CD4-positive, CD25-positive, alpha-beta regulatory T cell (primary cell): ENCODE measurements at regions not wholly inside any gene's neighbourhood (a gene's known extent, or its start where the extent isn't known, plus 50 kb on each side); places are given as distances from the start of the nearest gene placed in this dataset.
"Not testable (repeated sequence)": the region's sequence is repeated elsewhere in the genome, so short reads cannot be mapped to it uniquely, and the experiment has no call there.

Source experiments
- ATAC-seq, 2 donors: fragments of 150-1000 bp; cut with Tn5 transposase; one replicate each; pipeline ENCODE4 v1.10.0; 2021; ENCODE audit warnings: low read depth in 2 of 2, moderate number of reproducible peaks in 2 of 2, moderate library complexity in 1 of 2
- DNase-seq, 3 donors: peaks; one replicate each; pipeline versions ENCODE4 v3.0.0 to v3.0.0-alpha.2; 2012 to 2022; ENCODE audit warnings: mixed read lengths in 1 of 3
- H3K27ac ChIP-seq: one replicate; pipeline ENCODE4 v1.7.0; 2013; ENCODE audit warnings: mild to moderate bottlenecking, low read length; ENCODE audit not compliant: insufficient read depth, poor library complexity, severe bottlenecking
- H3K27me3 ChIP-seq: one replicate; pipeline ENCODE4 v1.7.0; 2013; ENCODE audit warnings: low read length; ENCODE audit not compliant: control insufficient read depth, insufficient read depth
- H3K36me3 ChIP-seq: one replicate; pipeline ENCODE4 v1.7.0; 2013; ENCODE audit warnings: mild to moderate bottlenecking, low read length, moderate library complexity; ENCODE audit not compliant: control insufficient read depth, insufficient read depth
- H3K4me1 ChIP-seq: 2 replicates; pipeline ENCODE4 v1.7.0; 2013; ENCODE audit warnings: mild to moderate bottlenecking, low read length; ENCODE audit not compliant: insufficient read depth, control insufficient read depth, poor library complexity, severe bottlenecking
- H3K4me3 ChIP-seq: one replicate; pipeline ENCODE4 v1.7.0; 2013; ENCODE audit warnings: low read depth, mild to moderate bottlenecking, low read length, moderate library complexity
- H3K9me3 ChIP-seq, 2 experiments: 1 replicate in 1 of 2; 2 replicates in 1 of 2; pipeline ENCODE4 v1.7.0; 2013; ENCODE audit warnings: low read length in 2 of 2, mild to moderate bottlenecking in 1 of 2, moderate library complexity in 1 of 2; ENCODE audit not compliant: control insufficient read depth in 2 of 2
- H3K27ac Mint-ChIP-seq, 3 donors: one replicate each; pipeline ENCODE4 v1.8.0; 2020 to 2022; ENCODE audit warnings: mild to moderate bottlenecking in 3 of 3, mixed read lengths in 3 of 3, moderate library complexity in 2 of 3
- H3K27me3 Mint-ChIP-seq: one replicate; pipeline ENCODE4 v1.8.0; 2022; ENCODE audit warnings: mild to moderate bottlenecking, mixed read lengths
- H3K36me3 Mint-ChIP-seq: one replicate; pipeline ENCODE4 v1.8.0; 2020; ENCODE audit warnings: mixed read lengths
- H3K4me1 Mint-ChIP-seq, 4 donors: one replicate each; pipeline ENCODE4 v1.8.0; 2020 to 2022; ENCODE audit warnings: mixed read lengths in 4 of 4, mild to moderate bottlenecking in 1 of 4
- H3K4me3 Mint-ChIP-seq, 4 donors: one replicate each; pipeline ENCODE4 v1.8.0; 2020 to 2022; ENCODE audit warnings: mild to moderate bottlenecking in 4 of 4, mixed read lengths in 4 of 4, moderate library complexity in 3 of 4
- H3K9me3 Mint-ChIP-seq, 7 donors: one replicate each; pipeline ENCODE4 v1.8.0; 2020 to 2022; ENCODE audit warnings: mixed read lengths in 7 of 7, mild to moderate bottlenecking in 3 of 7, moderate library complexity in 2 of 7

DNA sequence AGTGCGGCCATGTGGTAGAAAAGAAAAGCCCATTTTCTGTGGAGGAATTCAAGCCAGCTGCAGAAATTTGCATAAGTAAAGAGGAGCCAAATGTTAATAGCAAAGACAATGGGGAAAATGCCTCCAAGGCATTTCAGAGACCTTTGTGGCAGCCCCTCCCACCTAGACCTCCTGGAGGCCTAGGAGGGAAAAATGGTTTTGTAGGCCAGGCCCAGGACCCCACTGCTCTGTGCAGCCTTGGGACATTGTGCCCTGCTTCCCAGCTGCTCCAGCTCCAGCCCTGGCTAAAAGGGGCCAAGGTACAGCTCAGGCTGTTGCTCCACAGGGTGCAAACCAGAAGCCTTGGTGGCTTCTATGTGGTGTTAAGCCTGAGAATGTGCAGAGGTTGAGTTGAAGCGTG, 75.6 kb upstream of the MKI67 start:
- ATAC-seq, H3K4me3 ChIP-seq, H3K27me3 ChIP-seq, H3K27ac ChIP-seq, H3K9me3 ChIP-seq, H3K36me3 Mint-ChIP-seq, H3K4me1 Mint-ChIP-seq, H3K4me1 ChIP-seq, H3K4me3 Mint-ChIP-seq, H3K36me3 ChIP-seq, DNase-seq, H3K27ac Mint-ChIP-seq: not testable (repeated sequence)
- Mint-ChIP-seq H3K9me3 (peaks cover 0 to 27% (median 7%) of the 10 kb centered on the region in 7 donors), H3K27me3 (peaks cover 18% of the 10 kb centered on the region)

DNA sequence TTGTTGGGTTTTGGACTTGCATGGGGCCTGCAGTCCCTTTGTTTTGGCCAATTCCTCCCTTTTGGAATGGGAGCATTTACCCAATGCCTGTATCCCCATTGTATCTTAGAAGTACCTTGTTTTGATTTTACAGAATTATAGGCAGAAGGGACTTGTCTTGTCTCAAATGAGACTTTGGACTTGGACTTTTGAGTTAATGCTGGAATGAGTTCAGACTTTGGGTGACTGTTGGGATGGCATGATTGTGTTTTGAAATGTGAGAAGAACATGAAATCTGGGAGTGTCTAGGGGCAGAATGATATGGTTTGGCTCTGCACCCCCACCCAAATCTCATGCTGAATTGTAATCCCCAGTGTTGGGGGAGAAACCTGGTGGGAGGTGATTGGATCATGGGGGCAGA, 76.8 kb upstream of the MKI67 start:
- Mint-ChIP-seq H3K27me3 (peaks cover 18% of the 10 kb centered on the region), H3K9me3 (peaks cover 0 to 27% (median 7%) of the 10 kb centered on the region in 7 donors), H3K4me1 (no peaks in the 10 kb centered on the region), H3K36me3 (no peaks in the 10 kb centered on the region), H3K27ac (peak overlapping the region in 1 of 3 donors; percentile 7), H3K4me3 (no peak overlapping the region)
- Histone ChIP-seq H3K36me3 (no peaks in the 10 kb centered on the region), H3K4me3 (no peak overlapping the region), H3K4me1 (no peaks in the 10 kb centered on the region), H3K27me3 (no peaks in the 10 kb centered on the region), H3K9me3 (peaks cover 5 to 6% of the 10 kb centered on the region in 2 experiments), H3K27ac (no peak overlapping the region)
- no peak for ATAC-seq
- DNase-seq = no peak

DNA sequence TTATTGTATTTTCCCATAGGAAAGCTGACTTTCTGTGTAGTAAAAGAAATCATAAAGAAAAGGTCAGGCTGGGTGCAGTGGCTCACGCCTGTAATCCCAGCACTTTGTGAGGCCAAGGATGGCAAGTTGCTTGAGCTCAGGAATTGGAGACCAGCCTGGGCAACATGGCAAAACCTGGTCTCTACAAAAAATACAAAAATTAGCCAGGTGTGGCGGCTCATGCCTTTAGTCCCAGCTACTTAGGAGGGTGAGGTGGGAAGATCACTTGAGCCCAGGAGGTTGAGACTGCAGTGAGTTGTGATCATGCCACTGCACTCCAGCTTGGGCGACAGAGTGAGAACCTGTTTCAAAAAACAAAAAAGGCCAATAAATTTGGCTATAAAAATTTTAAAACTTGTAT, 79.4 kb upstream of the MKI67 start:
- not testable (repeated sequence) for H3K4me3 ChIP-seq, DNase-seq, H3K27ac ChIP-seq, H3K4me1 ChIP-seq, H3K36me3 ChIP-seq, H3K27ac Mint-ChIP-seq, H3K36me3 Mint-ChIP-seq, H3K9me3 ChIP-seq, ATAC-seq, H3K27me3 ChIP-seq, H3K4me1 Mint-ChIP-seq
- peaks cover 11% of the 10 kb centered on the region for H3K27me3 Mint-ChIP-seq
- peaks cover 0 to 26% (median 6%) of the 10 kb centered on the region in 7 donors for H3K9me3 Mint-ChIP-seq
- H3K4me3 Mint-ChIP-seq = peak overlapping the region in 1 of 4 donors; percentile 51

DNA sequence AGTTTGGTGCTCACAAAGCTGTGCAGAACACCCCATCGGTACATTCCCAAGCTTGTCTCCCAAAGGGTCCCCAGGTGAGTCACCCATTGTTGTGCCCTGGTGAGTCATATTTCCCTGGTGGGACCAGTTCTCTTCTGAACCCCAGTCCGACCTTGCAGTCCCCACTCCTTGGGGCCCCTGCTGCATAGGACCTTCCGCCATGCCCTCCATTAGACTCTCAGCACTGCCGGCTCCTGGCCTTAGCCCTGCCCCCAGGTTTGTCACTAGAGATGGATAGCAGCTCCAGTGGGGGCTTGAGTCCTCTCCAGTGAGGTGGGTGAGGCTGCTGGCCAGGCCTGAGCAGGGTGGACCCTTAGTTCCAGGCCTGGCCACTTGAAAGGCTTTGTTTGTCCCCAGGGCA, 80.5 kb upstream of the MKI67 start:
- Mint-ChIP-seq H3K27ac (no peak overlapping the region), H3K4me3 (no peak overlapping the region)

DNA sequence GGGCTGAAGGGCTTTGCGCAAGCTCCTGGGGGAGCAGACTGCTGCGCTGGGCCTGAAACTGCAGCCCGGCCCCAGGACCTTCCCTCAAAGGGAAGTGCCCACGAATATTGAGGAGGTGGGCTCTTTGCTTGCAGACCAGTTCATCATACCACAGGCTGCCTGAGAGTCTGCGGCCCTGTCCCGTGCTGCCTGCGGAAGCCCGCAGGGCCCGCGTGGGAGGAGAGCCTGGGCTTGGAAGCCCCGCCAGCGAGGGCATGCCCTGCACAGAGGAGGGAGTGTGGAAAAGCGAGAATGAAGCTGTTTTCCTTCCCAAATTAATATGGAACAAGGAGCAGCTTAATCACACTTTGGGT, 83.6 kb upstream of the MKI67 start:
- H3K27me3 ChIP-seq = no peaks in the 10 kb centered on the region
- Mint-ChIP-seq H3K4me1 (peaks cover 0 to 18% (median 8%) of the 10 kb centered on the region in 4 donors), H3K9me3 (no peaks in the 10 kb centered on the region), H3K27me3 (peaks cover 4% of the 10 kb centered on the region), H3K27ac (no peak overlapping the region), H3K4me3 (peak overlapping the region; percentile 81 to 89 (median 84)), H3K36me3 (no peaks in the 10 kb centered on the region)
- DNase-seq (no peak), ATAC-seq (no peak)
- peaks cover 16% of the 10 kb centered on the region for H3K4me1 ChIP-seq
- no peaks in the 10 kb centered on the region for H3K9me3 ChIP-seq
- no peaks in the 10 kb centered on the region for H3K36me3 ChIP-seq
- H3K4me3 ChIP-seq = peak overlapping the region; percentile 66
- H3K27ac ChIP-seq = no peak overlapping the region

More for the DNA sequence above, 80.5 kb upstream of the MKI67 start:
- peaks cover 0 to 11% (median 6%) of the 10 kb centered on the region in 4 donors for H3K4me1 Mint-ChIP-seq
- H3K27me3 ChIP-seq = no peaks in the 10 kb centered on the region
- H3K4me3 ChIP-seq = no peak overlapping the region
- ATAC-seq (no peak), DNase-seq (no peak)
- peaks cover 13% of the 10 kb centered on the region for H3K27me3 Mint-ChIP-seq
- no peak overlapping the region for H3K27ac ChIP-seq
- no peaks in the 10 kb centered on the region for H3K9me3 ChIP-seq
- H3K36me3 ChIP-seq = no peaks in the 10 kb centered on the region
- peaks cover 12% of the 10 kb centered on the region for H3K4me1 ChIP-seq
- H3K9me3 Mint-ChIP-seq = peaks cover 0 to 15% (median 0%) of the 10 kb centered on the region in 7 donors
- no peaks in the 10 kb centered on the region for H3K36me3 Mint-ChIP-seq

DNA sequence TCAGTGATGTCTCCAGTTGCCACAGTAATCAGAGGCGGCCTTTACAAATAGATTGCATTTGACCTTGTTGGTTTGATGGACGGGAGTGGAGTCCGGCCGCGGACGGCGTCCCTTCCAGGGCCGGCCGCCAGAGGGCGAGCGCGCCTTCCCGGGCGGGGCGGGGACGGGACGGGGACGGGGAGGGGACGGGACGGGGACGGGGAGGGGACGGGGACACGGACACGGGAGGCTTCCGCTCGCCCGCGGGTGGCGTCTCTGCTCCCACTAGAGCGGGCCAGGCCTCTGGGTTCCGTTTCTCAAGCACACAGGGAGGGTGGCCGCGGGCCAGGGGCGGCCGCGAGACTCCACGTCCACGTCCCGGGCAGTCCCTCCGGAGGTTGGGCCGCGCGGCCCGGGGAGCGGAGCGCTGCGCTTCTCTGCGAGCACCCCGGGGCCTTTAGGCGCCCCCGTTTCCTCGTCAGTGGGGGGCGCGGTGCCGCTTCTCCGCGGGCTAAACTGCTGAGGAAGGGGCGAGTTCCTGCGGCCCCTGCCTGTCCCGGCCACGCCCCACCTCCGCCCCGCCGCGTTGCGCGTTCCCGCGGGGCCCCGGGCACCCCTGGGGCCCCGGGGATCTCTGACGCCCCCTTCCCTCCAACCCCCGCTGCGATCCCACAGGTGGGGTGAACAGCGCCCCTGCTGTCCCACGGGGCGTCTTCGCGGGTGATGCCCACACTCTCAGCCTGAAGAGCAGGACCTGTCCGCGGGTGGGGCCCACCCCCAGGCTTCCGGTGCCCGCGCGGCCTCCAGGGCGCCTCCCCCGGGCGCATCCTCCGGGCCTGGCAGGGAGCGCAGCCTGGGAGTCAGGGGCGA, 84.2 kb upstream of the MKI67 start:
- H3K9me3 Mint-ChIP-seq = no peaks in the 10 kb centered on the region
- H3K27me3 Mint-ChIP-seq = peaks cover 4% of the 10 kb centered on the region
- no peaks in the 10 kb centered on the region for H3K27me3 ChIP-seq
- DNase-seq (peak; percentile 61 to 73 (median 65)), ATAC-seq (peak; percentile 71 to 75)
- peaks cover 0 to 18% (median 8%) of the 10 kb centered on the region in 4 donors for H3K4me1 Mint-ChIP-seq
- no peak overlapping the region for H3K27ac Mint-ChIP-seq
- H3K36me3 Mint-ChIP-seq = no peaks in the 10 kb centered on the region
- peak overlapping the region; percentile 71 for H3K27ac ChIP-seq
- H3K9me3 ChIP-seq = no peaks in the 10 kb centered on the region
- peak overlapping the region; percentile 66 for H3K4me3 ChIP-seq
- peaks cover 16% of the 10 kb centered on the region for H3K4me1 ChIP-seq
- H3K4me3 Mint-ChIP-seq = peak overlapping the region; percentile 81 to 89 (median 84)
- no peaks in the 10 kb centered on the region for H3K36me3 ChIP-seq

DNA sequence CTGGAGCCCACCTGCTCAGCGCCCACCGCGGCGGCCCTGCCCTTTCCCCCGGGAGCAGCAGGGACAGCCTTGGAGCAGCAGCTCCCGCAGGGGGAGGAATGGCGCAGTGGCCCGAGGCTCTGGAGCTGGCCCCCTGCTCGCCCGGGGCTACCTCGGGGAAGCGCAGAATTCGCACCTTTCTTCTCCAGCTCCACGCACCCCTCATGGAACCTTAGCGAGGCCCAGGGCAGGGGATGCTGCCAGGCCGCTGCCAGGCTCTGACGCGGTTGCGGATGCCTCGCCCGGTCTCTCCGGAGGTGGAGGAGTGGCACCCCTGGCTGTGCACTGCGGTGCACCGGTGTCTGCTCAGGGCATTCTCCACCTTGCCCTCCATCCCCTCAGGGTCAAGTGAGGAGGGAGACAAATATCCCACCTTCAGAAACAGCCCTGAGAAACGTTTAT, 84.9 kb upstream of the MKI67 start:
- Mint-ChIP-seq H3K36me3 (no peaks in the 10 kb centered on the region), H3K4me1 (peaks cover 0 to 18% (median 8%) of the 10 kb centered on the region in 4 donors), H3K27ac (peak overlapping the region in 1 of 3 donors; percentile 73), H3K27me3 (peaks cover 9% of the 10 kb centered on the region), H3K9me3 (no peaks in the 10 kb centered on the region), H3K4me3 (peak overlapping the region; percentile 85 to 92 (median 90))
- Histone ChIP-seq H3K9me3 (no peaks in the 10 kb centered on the region), H3K4me1 (peaks cover 16% of the 10 kb centered on the region), H3K27me3 (no peaks in the 10 kb centered on the region), H3K36me3 (no peaks in the 10 kb centered on the region), H3K4me3 (no peak overlapping the region), H3K27ac (no peak overlapping the region)
- DNase-seq (peak in 1 of 3 donors; percentile 4), ATAC-seq (no peak)
